H1 (cell line): ENCODE measurements at regions not wholly inside any gene's neighbourhood (a gene's known extent, or its start where the extent isn't known, plus 50 kb on each side); places are given as distances from the start of the nearest gene placed in this dataset.

Experiments
- CTCF ChIA-PET: fragments of 300-600 bp; sonication (Branson Sonifier 250); formaldehyde crosslinking; loops from one replicate; lab custom pipeline; 2021; ENCODE audit not compliant: partially characterized antibody; lab: Charles Lee
- POLR2A ChIA-PET: fragments of 300-600 bp; sonication (Branson Sonifier 250); formaldehyde crosslinking; loops from one replicate; lab custom pipeline; 2021; ENCODE audit warnings: inconsistent platforms; ENCODE audit not compliant: partially characterized antibody; lab: Charles Lee
- DNase-seq, 2 experiments: peaks; one replicate each; pipeline versions ENCODE4 v3.0.0 to v3.0.0-alpha.2; 2010 to 2022; ENCODE audit warnings: low spot score in 2 of 2, low read depth in 1 of 2, mixed read lengths in 1 of 2
- FAIRE-seq: peaks from 2 replicates; lab custom pipeline; 2011; peaks lifted over from hg19 to GRCh38; lab: Jason Lieb, UNC
- H2AFZ ChIP-seq: 2 replicates; pipeline ENCODE4 v1.8.1; 2012; ENCODE audit warnings: low read length, inconsistent platforms
- H2AK5ac ChIP-seq: 2 replicates; pipeline ENCODE4 v1.6.1; 2013; ENCODE audit warnings: low read depth, low read length
- H2BK120ac ChIP-seq: replicated peaks from 2 replicates; pipeline ENCODE3; 2013; ENCODE audit warnings: low read depth, low read length, inconsistent platforms
- H2BK12ac ChIP-seq: 2 replicates; pipeline ENCODE4 v1.6.1; 2013; ENCODE audit warnings: low read depth, low read length
- H2BK15ac ChIP-seq: 2 replicates; pipeline ENCODE4 v1.6.1; 2013; ENCODE audit warnings: low read length
- H2BK20ac ChIP-seq: 2 replicates; pipeline ENCODE4 v1.6.1; 2013; ENCODE audit warnings: low read length
- H2BK5ac ChIP-seq: 2 replicates; pipeline ENCODE4 v1.6.1; 2013; ENCODE audit warnings: low read depth, low read length
- H3K14ac ChIP-seq: 2 replicates; pipeline ENCODE4 v1.6.1; 2013; ENCODE audit warnings: inconsistent platforms; ENCODE audit not compliant: insufficient read length
- H3K18ac ChIP-seq: 2 replicates; pipeline ENCODE4 v1.6.1; 2013; ENCODE audit warnings: low read length; ENCODE audit errors: extremely low read depth
- H3K23ac ChIP-seq: 2 replicates; pipeline ENCODE4 v1.6.1; 2013; ENCODE audit warnings: inconsistent platforms; ENCODE audit not compliant: insufficient read length
- H3K23me2 ChIP-seq: 2 replicates; pipeline ENCODE4 v1.6.1; 2013; ENCODE audit warnings: low read depth, low read length
- H3K27ac ChIP-seq: 2 replicates; pipeline ENCODE4 v1.6.1; 2011; ENCODE audit warnings: low read depth, low read length, inconsistent platforms
- H3K27me3 ChIP-seq, 4 experiments: replicated peaks in 1 of 4; 1 replicate in 1 of 4; 2 replicates in 3 of 4; pipeline versions ENCODE4 v1.6.1 to v1.8.1; 2011 to 2013; ENCODE audit warnings: low read length in 3 of 4, mild to moderate bottlenecking in 3 of 4, inconsistent platforms in 2 of 4, mixed read lengths in 2 of 4, moderate library complexity in 1 of 4; ENCODE audit not compliant: control insufficient read depth in 3 of 4, insufficient read depth in 3 of 4; ENCODE audit errors: extremely low read depth in 1 of 4
- H3K36me3 ChIP-seq, 4 experiments: 2 replicates each; pipeline versions ENCODE4 v1.6.1 to v1.8.1; 2011 to 2013; ENCODE audit warnings: mild to moderate bottlenecking in 4 of 4, low read length in 3 of 4, moderate library complexity in 2 of 4, control low read depth in 1 of 4, inconsistent platforms in 1 of 4; ENCODE audit not compliant: insufficient read depth in 4 of 4, control insufficient read depth in 2 of 4
- H3K4ac ChIP-seq: replicated peaks from 2 replicates; pipeline ENCODE3; 2013; ENCODE audit warnings: low read length, low read depth, mixed read lengths, inconsistent platforms; ENCODE audit not compliant: insufficient read length
- H3K4me1 ChIP-seq, 4 experiments: replicated peaks in 1 of 4; 1 replicate in 1 of 4; 2 replicates in 3 of 4; pipeline versions ENCODE4 v1.6.1 to v1.8.1; 2011 to 2013; ENCODE audit warnings: low read length in 3 of 4, inconsistent platforms in 2 of 4, mixed read lengths in 1 of 4; ENCODE audit not compliant: insufficient read depth in 4 of 4, control insufficient read depth in 3 of 4
- H3K4me2 ChIP-seq, 2 experiments: 2 replicates each; pipeline versions ENCODE4 v1.6.1 to v1.8.1; 2011 to 2013; ENCODE audit warnings: low read depth in 2 of 2, low read length in 2 of 2, control low read depth in 1 of 2, inconsistent platforms in 1 of 2, mild to moderate bottlenecking in 1 of 2; ENCODE audit not compliant: insufficient read depth in 1 of 2
- H3K4me3 ChIP-seq, 4 experiments: fragments of 200-600, 300-600 bp in 1 of 4; sonication (generic), shearing (Covaris generic), sonication (Bioruptor Twin) in 1 of 4; 2 replicates each; pipeline versions ENCODE4 v1.5.1 to v1.8.1; 2011 to 2016; ENCODE audit warnings: low read length in 4 of 4, low read depth in 3 of 4, control low read depth in 2 of 4, inconsistent platforms in 2 of 4, mild to moderate bottlenecking in 2 of 4, mixed read lengths in 1 of 4, moderate library complexity in 1 of 4; ENCODE audit not compliant: insufficient read depth in 2 of 4; ENCODE audit errors: extremely low read depth in 1 of 4
- H3K56ac ChIP-seq: replicated peaks from 2 replicates; pipeline ENCODE3; 2013; ENCODE audit warnings: low read depth, mild to moderate bottlenecking, mixed read lengths, low read length, inconsistent platforms; ENCODE audit not compliant: insufficient read length
- H3K79me1 ChIP-seq: 2 replicates; pipeline ENCODE4 v1.6.1; 2013; ENCODE audit warnings: low read depth, low read length, control low read depth
- H3K79me2 ChIP-seq, 2 experiments: 2 replicates each; pipeline versions ENCODE4 v1.6.1 to v1.8.1; 2012 to 2013; ENCODE audit warnings: low read length in 2 of 2, mild to moderate bottlenecking in 2 of 2, inconsistent platforms in 1 of 2; ENCODE audit not compliant: insufficient read depth in 2 of 2, control insufficient read depth in 1 of 2
- H3K9ac ChIP-seq, 4 experiments: replicated peaks in 1 of 4; 1 replicate in 1 of 4; 2 replicates in 3 of 4; pipeline versions ENCODE4 v1.6.1 to v1.8.1; 2011 to 2013; ENCODE audit warnings: low read depth in 3 of 4, low read length in 3 of 4, control low read depth in 2 of 4, mild to moderate bottlenecking in 2 of 4, moderate library complexity in 2 of 4, inconsistent platforms in 1 of 4; ENCODE audit errors: extremely low read depth in 1 of 4
- H3K9me3 ChIP-seq, 2 experiments: 2 replicates each; pipeline versions ENCODE4 v1.6.1 to v1.8.1; 2012 to 2013; ENCODE audit warnings: mild to moderate bottlenecking in 2 of 2, moderate library complexity in 2 of 2, control low read depth in 1 of 2, inconsistent platforms in 1 of 2, low read depth in 1 of 2, low read length in 1 of 2, mixed read lengths in 1 of 2; ENCODE audit not compliant: insufficient read depth in 2 of 2
- H4K20me1 ChIP-seq, 2 experiments: replicated peaks in 1 of 2; 2 replicates each; pipeline versions ENCODE3 to v1.8.1; 2011 to 2013; ENCODE audit warnings: inconsistent platforms in 2 of 2, low read length in 2 of 2, mild to moderate bottlenecking in 1 of 2; ENCODE audit not compliant: insufficient read depth in 2 of 2, control insufficient read depth in 1 of 2
- H4K5ac ChIP-seq: 2 replicates; pipeline ENCODE4 v1.6.1; 2013; ENCODE audit warnings: low read length, low read depth, mixed read lengths, inconsistent platforms; ENCODE audit not compliant: insufficient read length
- H4K8ac ChIP-seq: 2 replicates; pipeline ENCODE4 v1.8.0; 2013; ENCODE audit warnings: mild to moderate bottlenecking, moderate library complexity, low read length, inconsistent platforms; ENCODE audit not compliant: insufficient read depth; ENCODE audit errors: extremely low read depth
- H4K91ac ChIP-seq: replicated peaks from 2 replicates; pipeline ENCODE3; 2013; ENCODE audit warnings: low read length, mixed read lengths, inconsistent platforms; ENCODE audit not compliant: insufficient read length
- BACH1 ChIP-seq: IDR thresholded peaks from 2 replicates; pipeline ENCODE4 v1.6.1; 2012; ENCODE audit warnings: low read length, improper control_type of control experiment
- CTBP2 ChIP-seq: IDR thresholded peaks from 2 replicates; pipeline ENCODE4 v1.7.0; 2011; ENCODE audit warnings: borderline replicate concordance, mild to moderate bottlenecking, moderate library complexity, mixed read lengths, low read length; ENCODE audit not compliant: insufficient read depth, insufficient read length
- GTF2F1 ChIP-seq: IDR thresholded peaks from 2 replicates; pipeline ENCODE4 v1.6.1; 2012; ENCODE audit warnings: low read depth, low read length, improper control_type of control experiment, borderline replicate concordance
- HDAC2 ChIP-seq, 2 experiments: fragments of 300-600 bp in 1 of 2; sonication (generic) in 1 of 2; IDR thresholded peaks; 2 replicates each; pipeline ENCODE4 v1.6.1; 2011 to 2012; ENCODE audit warnings: low read depth in 2 of 2, low read length in 2 of 2, mild to moderate bottlenecking in 2 of 2, moderate library complexity in 2 of 2, borderline replicate concordance in 1 of 2, inconsistent platforms in 1 of 2
- JUND ChIP-seq: IDR thresholded peaks from 2 replicates; pipeline ENCODE4 v1.6.1; 2011; ENCODE audit warnings: mild to moderate bottlenecking, improper control_type of control experiment, low read length
- KDM4A ChIP-seq: IDR thresholded peaks from one replicate; pipeline ENCODE4 v1.7.1; 2012; ENCODE audit warnings: low read depth, mild to moderate bottlenecking, moderate library complexity, low read length, inconsistent platforms; ENCODE audit not compliant: severe bottlenecking
- MAX ChIP-seq: IDR thresholded peaks from 2 replicates; pipeline ENCODE4 v1.6.1; 2012; ENCODE audit warnings: inconsistent platforms
- NANOG ChIP-seq: IDR thresholded peaks from 2 replicates; pipeline ENCODE4 v1.6.1; 2011; ENCODE audit warnings: low read length, low read depth, mild to moderate bottlenecking, inconsistent platforms; ENCODE audit not compliant: insufficient read depth, poor library complexity, severe bottlenecking
- NRF1 ChIP-seq: IDR thresholded peaks from 2 replicates; pipeline ENCODE4 v1.6.1; 2011; ENCODE audit warnings: mild to moderate bottlenecking, low read depth, low read length, improper control_type of control experiment
- POLR2A ChIP-seq, 2 experiments: IDR thresholded peaks; 1 replicate in 1 of 2; 2 replicates in 1 of 2; pipeline ENCODE4 v1.6.1; 2011; ENCODE audit warnings: low read depth in 2 of 2, low read length in 2 of 2, mild to moderate bottlenecking in 2 of 2; ENCODE audit errors: control extremely low read depth in 1 of 2
- RNF2 ChIP-seq: fragments of 200-900, 300-1000 bp; sonication (generic); IDR thresholded peaks from 2 replicates; pipeline ENCODE4 v1.7.1; 2016; ENCODE audit warnings: borderline replicate concordance, low read depth, mild to moderate bottlenecking, antibody characterized with exemption, low read length; ENCODE audit not compliant: poor library complexity, severe bottlenecking; ENCODE audit errors: missing control alignments
- SAP30 ChIP-seq: fragments of 300-600 bp; sonication (generic); IDR thresholded peaks from 2 replicates; pipeline ENCODE4 v1.7.1; 2012; ENCODE audit warnings: low read length, moderate library complexity, mild to moderate bottlenecking, inconsistent platforms; ENCODE audit not compliant: insufficient read depth, insufficient replicate concordance
- TAF7 ChIP-seq: optimal IDR thresholded peaks from 2 replicates; pipeline ENCODE3; 2011; ENCODE audit warnings: low read depth, mild to moderate bottlenecking, inconsistent platforms, low read length, moderate library complexity, borderline replicate concordance
- ZNF274 ChIP-seq: IDR thresholded peaks from 2 replicates; pipeline ENCODE4 v1.7.0; 2012; ENCODE audit warnings: low read length, borderline replicate concordance; ENCODE audit errors: extremely low read depth
- WGBS, 2 experiments: shearing (Covaris generic) in 1 of 2; methylation state at CpG; one replicate each; pipeline versions ENCODE4 v1.1.6 to v1.1.7; 2013 to 2015; ENCODE audit warnings: low lambda C conversion rate in 2 of 2, mixed read lengths in 2 of 2, inconsistent platforms in 1 of 2, low coverage in 1 of 2, missing lambda C conversion rate in 1 of 2; ENCODE audit not compliant: insufficient replicate concordance in 2 of 2, insufficient coverage in 1 of 2, insufficient read length in 1 of 2; ENCODE audit errors: extremely low coverage in 1 of 2, missing lambda C conversion rate in 1 of 2; 5-methylcytosine and 5-hydroxymethylcytosine counted together

- H2BK5ac ChIP-seq, result no peak overlapping the region
- no peak overlapping the region for H3K4me2 ChIP-seq
- no peak overlapping the region for H3K27ac ChIP-seq
- no peak for TF ChIP-seq POLR2A (IDR thresholded peaks at IDR 0.05; ENCODE audit: control extremely low read depth in 1 of 2, low read depth in 2 of 2, low read length in 2 of 2)
- TF ChIP-seq NRF1, result no peak
- no peak for TF ChIP-seq GTF2F1
- no peak for TF ChIP-seq HDAC2 (IDR thresholded peaks at IDR 0.05; ENCODE audit: borderline replicate concordance in 1 of 2, low read depth in 2 of 2, low read length in 2 of 2)
- TF ChIP-seq JUND, result no peak
- TF ChIP-seq KDM4A, result no peak
- TF ChIP-seq SAP30, result no peak
- no peak for TF ChIP-seq BACH1
- no peak for TF ChIP-seq ZNF274
- TF ChIP-seq MAX, result no peak
- TF ChIP-seq TAF7, result no peak
- TF ChIP-seq NANOG, result no peak
- TF ChIP-seq CTBP2, result no peak
- no peak for TF ChIP-seq RNF2
- CTCF ChIA-PET, result interaction anchor here (0.6 to 1.7 kb wide), 5 partner anchors 12 to 287 kb away, joined by 3 to 4 read pairs (median 3); no protein-coding TSS in a partner anchor
- H4K91ac ChIP-seq, result no peak overlapping the region
- no peaks in the 10 kb centered on the region for H3K23me2 ChIP-seq
- FAIRE-seq, result no peak
- no peak overlapping the region for H2AFZ ChIP-seq
- H3K27me3 ChIP-seq, result no peaks in the 10 kb centered on the region; a peak in 1 of 7 replicates
- H2BK12ac ChIP-seq, result no peak overlapping the region
- WGBS, 2 experiments, result 84% methylated on average over 2 of the region's 2 CpGs; no CpG with 5 or more reads in 1 of the 2 experiments
- H4K20me1 ChIP-seq, result no peaks in the 10 kb centered on the region
- no peak overlapping the region for H3K9ac ChIP-seq
- no peak overlapping the region for H2AK5ac ChIP-seq
- no peak overlapping the region for H2BK20ac ChIP-seq
- no peak overlapping the region for H4K5ac ChIP-seq
- no peaks in the 10 kb centered on the region for H3K9me3 ChIP-seq
- POLR2A ChIA-PET, result no interaction called here
- no peak overlapping the region for H2BK15ac ChIP-seq
- no peak overlapping the region for H3K14ac ChIP-seq
- no peaks in the 10 kb centered on the region for H3K79me2 ChIP-seq
- no peak for DNase-seq
- no peak overlapping the region for H3K4ac ChIP-seq
- no peak overlapping the region for H3K4me3 ChIP-seq
- H4K8ac ChIP-seq, result no peak overlapping the region
- no peaks in the 10 kb centered on the region for H3K36me3 ChIP-seq
- H2BK120ac ChIP-seq, result no peak overlapping the region
- H3K23ac ChIP-seq, result no peak overlapping the region
- H3K18ac ChIP-seq, result no peak overlapping the region; the same call in 1 of the 2 replicates
- H3K4me1 ChIP-seq, result no peaks in the 10 kb centered on the region
- no peaks in the 10 kb centered on the region for H3K79me1 ChIP-seq
- H3K56ac ChIP-seq, result no peak overlapping the region
Measured at GRCh38 chr15:69863446-69863845, 234.3 kb downstream of the TLE3 start.
